Calu3 (cell line): ENCODE measurements at regions not wholly inside any gene's neighbourhood (a gene's known extent, or its start where the extent isn't known, plus 50 kb on each side); places are given as distances from the start of the nearest gene placed in this dataset.

Experiments used
- BruUV-seq: library from RNA; stranded (reverse); fragments of 400-500 nt; replicated peaks from 2 replicates; lab custom pipeline; 2021; lab: Mats Ljungman, UMichigan
- CTCF ChIA-PET: fragments of 300-600 bp; sonication (Branson Sonifier 250); formaldehyde crosslinking; loops from one replicate; lab custom pipeline; 2022; ENCODE audit warnings: antibody characterized with exemption; lab: Charles Lee
- DNase-seq: peaks from one replicate; pipeline ENCODE4 v3.0.0; 2022
- H3K27ac Mint-ChIP-seq: one replicate; pipeline ENCODE4 v1.8.0; 2022; ENCODE audit warnings: mixed read lengths; ENCODE audit not compliant: unreplicated experiment
- H3K27me3 Mint-ChIP-seq: one replicate; pipeline ENCODE4 v1.8.0; 2022; ENCODE audit warnings: mixed read lengths; ENCODE audit not compliant: unreplicated experiment
- H3K36me3 Mint-ChIP-seq: one replicate; pipeline ENCODE4 v1.8.0; 2022; ENCODE audit warnings: mild to moderate bottlenecking, moderate library complexity, mixed read lengths; ENCODE audit not compliant: insufficient read depth, unreplicated experiment
- H3K4me1 Mint-ChIP-seq: one replicate; pipeline ENCODE4 v1.8.0; 2022; ENCODE audit warnings: mild to moderate bottlenecking, low read depth, mixed read lengths; ENCODE audit not compliant: unreplicated experiment
- H3K4me3 Mint-ChIP-seq: one replicate; pipeline ENCODE4 v1.8.0; 2022; ENCODE audit warnings: mild to moderate bottlenecking, low read depth, moderate library complexity, mixed read lengths; ENCODE audit not compliant: unreplicated experiment
- H3K9me3 Mint-ChIP-seq: one replicate; pipeline ENCODE4 v1.8.0; 2022; ENCODE audit warnings: low read depth, mixed read lengths; ENCODE audit not compliant: unreplicated experiment
- CTCF ChIP-seq: fragments of 200-600 bp; IDR thresholded peaks from one replicate; pipeline ENCODE4 v1.8.0; 2022; ENCODE audit warnings: antibody characterized with exemption; ENCODE audit not compliant: unreplicated experiment
- intact Hi-C: fragments of 100-400 bp; cut with micrococcal nuclease; formaldehyde crosslinking; loops from one replicate; pipeline ENCODE4 v1.10.0; 2022; ENCODE audit not compliant: unreplicated experiment

- H3K27ac Mint-ChIP-seq, result no peak overlapping the region
- H3K27me3 Mint-ChIP-seq, result peaks cover 12% of the 10 kb centered on the region
- intact Hi-C loops, result loop anchor here (1.0 to 10.0 kb wide), 4 partner anchors 109 to 749 kb away; no protein-coding TSS in a partner anchor
- no peak overlapping the region for H3K4me3 Mint-ChIP-seq
- peak; percentile 58 for TF ChIP-seq CTCF
- no TSS peak for BruUV-seq
- DNase-seq, result peak; percentile 57
- no peaks in the 10 kb centered on the region for H3K36me3 Mint-ChIP-seq
- no peaks in the 10 kb centered on the region for H3K9me3 Mint-ChIP-seq
- H3K4me1 Mint-ChIP-seq, result no peaks in the 10 kb centered on the region
- CTCF ChIA-PET, result interaction anchor here (0.6 to 1.5 kb wide), 4 partner anchors 115 to 407 kb away, joined by 3 to 11 read pairs (median 3); no protein-coding TSS in a partner anchor
Observed at GRCh38 chrX:25144043-25144940, 128.5 kb upstream of the ARX start.

- peaks cover 10% of the 10 kb centered on the region for H3K27me3 Mint-ChIP-seq
- H3K9me3 Mint-ChIP-seq, result no peaks in the 10 kb centered on the region
- H3K4me3 Mint-ChIP-seq, result no peak overlapping the region
- H3K4me1 Mint-ChIP-seq, result no peaks in the 10 kb centered on the region
- no peak for DNase-seq
- intact Hi-C loops, result loop anchor here (5.0 to 10.0 kb wide), 2 partner anchors 391 to 749 kb away; no protein-coding TSS in a partner anchor
- no TSS peak for BruUV-seq
- H3K36me3 Mint-ChIP-seq, result no peaks in the 10 kb centered on the region
- TF ChIP-seq CTCF, result no peak
- no peak overlapping the region for H3K27ac Mint-ChIP-seq
- CTCF ChIA-PET, result interaction anchor here (0.9 to 1.5 kb wide), 2 partner anchors 115 to 305 kb away, joined by 3 to 11 read pairs; no protein-coding TSS in a partner anchor
Observed at GRCh38 chrX:25143596-25143995, 127.8 kb upstream of the ARX start.

- Mint-ChIP-seq H3K4me1 (no peaks in the 10 kb centered on the region), H3K27ac (no peak overlapping the region), H3K27me3 (no peaks in the 10 kb centered on the region), H3K9me3 (no peaks in the 10 kb centered on the region), H3K4me3 (no peak overlapping the region), H3K36me3 (no peaks in the 10 kb centered on the region)
- no peak for DNase-seq
- no peak for TF ChIP-seq CTCF
- intact Hi-C loops, result loop anchor here (5.0 to 10.0 kb wide), 2 partner anchors 389 to 747 kb away; no protein-coding TSS in a partner anchor
- no TSS peak for BruUV-seq
- CTCF ChIA-PET, result no interaction called here
Observed at GRCh38 chrX:25141684-25142083, 125.9 kb upstream of the ARX start.

- no peak overlapping the region for H3K27ac Mint-ChIP-seq
- no peaks in the 10 kb centered on the region for H3K36me3 Mint-ChIP-seq
- no TSS peak for BruUV-seq
- CTCF ChIA-PET, result no interaction called here
- intact Hi-C loops, result no loop called here
- no peak overlapping the region for H3K4me3 Mint-ChIP-seq
- no peaks in the 10 kb centered on the region for H3K4me1 Mint-ChIP-seq
- no peak for TF ChIP-seq CTCF
- H3K9me3 Mint-ChIP-seq, result no peaks in the 10 kb centered on the region
- H3K27me3 Mint-ChIP-seq, result peaks cover 25% of the 10 kb centered on the region
- no peak for DNase-seq
Observed at GRCh38 chrX:25131055-25131454, 115.3 kb upstream of the ARX start.
